Panc1 (cell line): ENCODE measurements at regions not wholly inside any gene's neighbourhood (a gene's known extent, or its start where the extent isn't known, plus 50 kb on each side); places are given as distances from the start of the nearest gene placed in this dataset.

Experiments
- ATAC-seq: fragments of 200-7000 bp; cut with Tn5 transposase; 2 replicates; pipeline ENCODE4 v1.9.1; 2020; ENCODE audit warnings: mild to moderate bottlenecking, moderate library complexity
- BruUV-seq: library from RNA; stranded (reverse); fragments of 400-500 nt; replicated peaks from 2 replicates; lab custom pipeline; 2021; lab: Mats Ljungman, UMichigan
- CTCF ChIA-PET: fragments of 300-600 bp; sonication (Branson Sonifier 250); formaldehyde crosslinking; loops from one replicate; lab custom pipeline; 2022; ENCODE audit warnings: antibody characterized with exemption; lab: Charles Lee
- POLR2A ChIA-PET: fragments of 300-600 bp; sonication (Branson Sonifier 250); formaldehyde crosslinking; loops from one replicate; lab custom pipeline; 2022; ENCODE audit warnings: antibody characterized with exemption; lab: Charles Lee
- DNase-seq: peaks from one replicate; pipeline ENCODE4 v3.0.0-alpha.2; 2010; ENCODE audit warnings: low read depth, low spot score
- H3K27ac ChIP-seq: 2 replicates; pipeline ENCODE4 v1.5.1; 2011; ENCODE audit warnings: mild to moderate bottlenecking, low read length, inconsistent platforms
- H3K27me3 ChIP-seq: fragments of 200-500 bp; sonication (Bioruptor generic); 2 replicates; pipeline ENCODE4 v1.6.0; 2014; ENCODE audit warnings: low read length, inconsistent platforms; ENCODE audit not compliant: control insufficient read depth, insufficient read depth
- H3K36me3 ChIP-seq: fragments of 200-500 bp; sonication (Bioruptor generic); 2 replicates; pipeline ENCODE4 v1.5.1; 2014; ENCODE audit warnings: inconsistent platforms, mild to moderate bottlenecking, low read length, moderate library complexity; ENCODE audit not compliant: control insufficient read depth, insufficient read depth
- H3K4me1 ChIP-seq: 2 replicates; pipeline ENCODE4 v1.5.1; 2011; ENCODE audit warnings: inconsistent platforms, mild to moderate bottlenecking, low read length, moderate library complexity; ENCODE audit not compliant: control insufficient read depth, insufficient read depth
- H3K4me3 ChIP-seq, 2 experiments: 2 replicates each; pipeline ENCODE4 v1.5.1; 2011 to 2012; ENCODE audit warnings: low read depth in 2 of 2, low read length in 2 of 2, mild to moderate bottlenecking in 2 of 2, inconsistent platforms in 1 of 2, moderate library complexity in 1 of 2
- H3K9me3 ChIP-seq: fragments of 200-500 bp; sonication (Bioruptor generic); 2 replicates; pipeline ENCODE4 v1.5.1; 2014; ENCODE audit warnings: low read depth, mild to moderate bottlenecking, inconsistent platforms, low read length, moderate library complexity; ENCODE audit not compliant: control insufficient read depth, insufficient read depth
- CTCF ChIP-seq: fragments of 450-650 bp; IDR thresholded peaks from 2 replicates; pipeline ENCODE4 v1.5.1; 2017; ENCODE audit warnings: mild to moderate bottlenecking
- POLR2AphosphoS5 ChIP-seq: IDR thresholded peaks from 2 replicates; pipeline ENCODE4 v1.6.1; 2012; ENCODE audit warnings: mild to moderate bottlenecking, low read depth, low read length, moderate library complexity
- REST ChIP-seq, 2 experiments: IDR thresholded peaks; 2 replicates each; pipeline ENCODE4 v1.6.1; 2011 to 2012; ENCODE audit warnings: low read depth in 2 of 2, control low read depth in 1 of 2, low read length in 1 of 2, mild to moderate bottlenecking in 1 of 2, moderate library complexity in 1 of 2; ENCODE audit not compliant: insufficient read depth in 1 of 2
- SIN3A ChIP-seq: IDR thresholded peaks from 2 replicates; pipeline ENCODE4 v1.6.1; 2012; ENCODE audit warnings: low read depth, mild to moderate bottlenecking, low read length, moderate library complexity, borderline replicate concordance; ENCODE audit not compliant: insufficient read depth
- TCF7L2 ChIP-seq: IDR thresholded peaks from 2 replicates; pipeline ENCODE4 v1.6.1; 2011; ENCODE audit warnings: mild to moderate bottlenecking, low read depth, low read length, inconsistent platforms
- in situ Hi-C: cut with HindIII; loops from 2 replicates; pipeline ENCODE4 v1.10.0; 2016; ENCODE audit warnings: low sequenced_read_pairs, low pct_unique_long_range_greater_than_20kb
- intact Hi-C: fragments of 100-400 bp; cut with micrococcal nuclease; formaldehyde crosslinking; loops from one replicate; pipeline ENCODE4 v1.10.0; 2022; ENCODE audit not compliant: unreplicated experiment

GRCh38 chr5:56311306-56311905 lies 78.3 kb upstream of the ANKRD55 start:
- H3K4me1 ChIP-seq, result no peaks in the 10 kb centered on the region

GRCh38 chr5:56310711-56311204 lies 77.6 kb upstream of the ANKRD55 start:
- Histone ChIP-seq H3K4me1 (no peaks in the 10 kb centered on the region), H3K36me3 (no peaks in the 10 kb centered on the region), H3K27me3 (no peaks in the 10 kb centered on the region), H3K27ac (no peak overlapping the region), H3K9me3 (peaks cover 3% of the 10 kb centered on the region; the same call in 1 of the 2 replicates), H3K4me3 (no peak overlapping the region)
- ATAC-seq (no peak), DNase-seq (no peak)
- intact Hi-C loops (no loop called here), in situ Hi-C loops (no loop called here)
- TF ChIP-seq CTCF, result no peak
- no peak for TF ChIP-seq TCF7L2
- no peak for TF ChIP-seq REST (IDR thresholded peaks at IDR 0.05; ENCODE audit: insufficient read depth in 1 of 2, low read depth in 2 of 2, low read length in 1 of 2)
- no peak for TF ChIP-seq SIN3A
- TF ChIP-seq POLR2AphosphoS5, result no peak
- CTCF ChIA-PET, result no interaction called here
- no TSS peak for BruUV-seq
- POLR2A ChIA-PET, result no interaction called here

More at GRCh38 chr5:56311306-56311905, 78.3 kb upstream of the ANKRD55 start:
- in situ Hi-C loops (no loop called here), intact Hi-C loops (no loop called here)
- Histone ChIP-seq H3K27ac (no peak overlapping the region), H3K9me3 (peaks cover 1% of the 10 kb centered on the region; the same call in 1 of the 2 replicates), H3K4me3 (no peak overlapping the region), H3K36me3 (no peaks in the 10 kb centered on the region), H3K27me3 (no peaks in the 10 kb centered on the region)
- TF ChIP-seq SIN3A, result no peak
- no peak for TF ChIP-seq REST (IDR thresholded peaks at IDR 0.05; ENCODE audit: insufficient read depth in 1 of 2, low read depth in 2 of 2, low read length in 1 of 2)
- no peak for TF ChIP-seq CTCF
- no peak for TF ChIP-seq TCF7L2
- no peak for TF ChIP-seq POLR2AphosphoS5
- ChIA-PET POLR2A (no interaction called here), CTCF (no interaction called here)
- DNase-seq (no peak), ATAC-seq (no peak)
- no TSS peak for BruUV-seq
